GM18505 (cell line): ENCODE measurements at regions not wholly inside any gene's neighbourhood (a gene's known extent, or its start where the extent isn't known, plus 50 kb on each side); places are given as distances from the start of the nearest gene placed in this dataset.

ENCODE experiments used
- ATAC-seq: cut with Tn5 transposase; IDR thresholded peaks from one replicate; pipeline ENCODE4 v1.9.1; 2021; ENCODE audit not compliant: unreplicated experiment
- POLR2A ChIP-seq: IDR thresholded peaks from 4 replicates; pipeline ENCODE4 v1.6.1; 2011; ENCODE audit warnings: borderline replicate concordance; ENCODE audit not compliant: insufficient read depth, insufficient read length; ENCODE audit errors: extremely low read depth

DNA sequence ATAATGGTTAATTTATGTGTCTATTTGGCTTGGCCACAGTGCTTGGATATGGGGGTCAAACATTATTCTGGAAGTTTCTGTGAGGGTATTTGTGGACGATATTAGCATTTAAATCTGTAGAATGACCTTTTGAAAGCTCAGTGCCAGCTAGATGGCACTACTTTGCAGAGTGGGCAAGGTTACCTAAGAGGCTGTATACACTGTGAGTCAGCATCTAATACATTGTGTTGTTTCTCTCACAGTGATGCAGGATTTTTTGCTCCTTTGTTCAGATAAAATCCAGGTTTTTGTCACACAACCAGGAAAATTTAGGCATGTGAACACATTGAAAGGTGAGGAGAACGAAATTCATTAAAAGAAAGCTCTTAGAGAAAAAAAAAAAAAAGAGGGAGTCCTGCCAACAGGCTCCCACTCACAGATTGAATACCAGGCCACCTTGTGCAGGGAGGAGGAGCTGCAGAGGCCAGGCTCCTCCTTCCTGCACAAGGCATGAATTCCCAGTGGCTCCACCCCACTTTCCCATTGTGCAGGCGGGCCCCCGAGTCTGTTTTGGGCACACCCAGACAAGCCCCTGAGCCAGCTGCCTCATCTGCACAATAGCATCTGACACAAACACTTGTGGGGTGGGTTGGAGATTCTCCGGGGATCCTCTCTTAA is 551.0 kb upstream of the ATXN8OS start:
- TF ChIP-seq POLR2A = no peak
- ATAC-seq = no peak

DNA sequence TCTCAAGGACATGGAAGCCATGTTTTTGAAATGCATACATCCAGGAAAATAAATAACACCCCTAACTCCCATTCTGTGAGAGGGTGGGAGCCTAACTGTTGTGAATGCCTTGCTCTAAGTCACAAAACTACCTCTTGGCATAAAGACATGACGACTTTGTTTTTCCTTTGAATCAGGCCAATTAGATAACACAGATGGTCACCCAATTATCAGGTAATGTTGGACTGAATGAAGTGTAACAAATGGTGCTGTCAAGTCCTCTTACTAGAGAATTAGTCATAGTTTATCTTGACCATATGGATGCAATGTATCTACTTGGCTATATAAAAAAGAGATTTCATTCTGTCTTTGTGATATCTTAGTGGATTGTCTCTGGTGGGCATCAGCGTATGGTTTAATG is 553.6 kb upstream of the ATXN8OS start:
- no peak for TF ChIP-seq POLR2A
- ATAC-seq = no peak

- ATAC-seq = no peak
- no peak for TF ChIP-seq POLR2A
Measured at GRCh38 chr13:69551193-69551592, 556.4 kb upstream of the ATXN8OS start.

GRCh38 chr13:69547780-69548179 is 559.8 kb upstream of the ATXN8OS start:
- TF ChIP-seq POLR2A = no peak
- no peak for ATAC-seq

- no peak for TF ChIP-seq POLR2A
- ATAC-seq = no peak
Measured at GRCh38 chr13:69545551-69545950, 562.1 kb upstream of the ATXN8OS start.

DNA sequence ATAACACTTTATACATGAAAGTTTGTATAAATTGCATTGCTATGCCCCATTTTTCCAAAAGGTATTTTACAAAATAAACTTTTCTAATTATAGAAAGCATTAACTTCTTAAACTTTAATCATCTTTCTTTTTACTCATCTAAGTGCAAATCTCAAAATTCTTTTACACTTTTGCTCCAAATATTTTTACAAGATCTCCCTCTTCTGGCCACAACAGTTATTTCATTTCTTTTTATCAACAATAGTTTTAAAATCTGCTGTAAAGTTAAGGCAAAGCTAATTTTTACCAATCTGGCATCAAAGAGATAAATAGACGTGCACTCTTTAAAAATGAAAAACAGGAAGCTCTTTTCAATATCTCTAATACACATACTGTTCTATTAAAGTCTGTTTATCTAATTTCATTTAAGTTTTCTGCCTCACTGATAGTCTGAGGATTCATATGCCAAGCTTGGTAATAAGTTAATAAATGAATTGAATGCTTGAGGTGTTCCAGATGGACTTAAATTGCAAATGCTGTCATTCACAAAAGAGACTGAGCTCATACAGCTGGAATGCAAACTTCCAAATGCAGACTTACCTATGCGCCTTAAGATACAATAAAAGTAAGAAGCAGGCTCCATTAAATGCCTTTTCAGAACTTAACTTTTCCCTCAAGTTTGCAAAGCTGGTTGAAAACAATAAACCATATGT is 583.0 kb upstream of the ATXN8OS start:
- no peak for TF ChIP-seq POLR2A
- ATAC-seq = no peak

DNA sequence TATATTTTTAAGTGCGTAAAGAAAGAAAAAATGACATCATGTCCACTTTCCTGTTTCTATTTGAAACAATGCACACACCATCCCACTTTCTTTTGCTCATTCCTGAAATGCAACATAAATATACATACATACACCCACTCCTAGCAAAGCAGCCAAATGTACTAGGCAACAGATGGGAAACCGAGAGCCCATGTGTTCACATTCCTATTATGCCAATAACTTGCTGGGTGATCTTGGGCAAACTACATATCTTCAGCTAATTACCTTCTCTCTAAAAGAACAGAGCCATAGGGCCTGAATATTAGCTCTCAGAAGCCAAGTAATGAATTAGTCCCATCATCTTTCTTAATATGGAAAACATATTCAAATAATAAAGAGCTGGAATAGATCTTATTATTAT is 610.6 kb upstream of the ATXN8OS start:
- TF ChIP-seq POLR2A = no peak
- no peak for ATAC-seq

DNA sequence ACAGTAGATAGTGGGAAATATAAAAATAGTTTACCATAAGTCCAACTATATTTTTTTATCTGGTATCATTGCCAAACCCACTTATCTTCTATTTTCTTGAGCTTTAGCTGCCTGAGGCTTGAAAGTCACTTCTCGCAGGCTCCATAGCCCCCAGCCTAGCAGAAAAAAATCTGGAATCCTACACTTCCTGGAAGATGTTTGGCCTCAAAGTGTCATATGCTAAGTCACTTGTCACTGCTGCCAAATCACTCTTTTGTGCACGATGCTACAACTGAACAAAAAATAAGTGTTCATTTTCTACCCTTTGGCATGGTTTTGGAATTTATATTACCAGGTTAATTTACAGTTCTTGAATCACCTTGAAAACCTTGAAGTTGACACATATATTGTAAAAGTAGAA is 612.5 kb upstream of the ATXN8OS start:
- no peak for TF ChIP-seq POLR2A
- no peak for ATAC-seq

GRCh38 chr13:69487576-69487975 is 620.0 kb upstream of the ATXN8OS start:
- no peak for ATAC-seq
- no peak for TF ChIP-seq POLR2A

DNA sequence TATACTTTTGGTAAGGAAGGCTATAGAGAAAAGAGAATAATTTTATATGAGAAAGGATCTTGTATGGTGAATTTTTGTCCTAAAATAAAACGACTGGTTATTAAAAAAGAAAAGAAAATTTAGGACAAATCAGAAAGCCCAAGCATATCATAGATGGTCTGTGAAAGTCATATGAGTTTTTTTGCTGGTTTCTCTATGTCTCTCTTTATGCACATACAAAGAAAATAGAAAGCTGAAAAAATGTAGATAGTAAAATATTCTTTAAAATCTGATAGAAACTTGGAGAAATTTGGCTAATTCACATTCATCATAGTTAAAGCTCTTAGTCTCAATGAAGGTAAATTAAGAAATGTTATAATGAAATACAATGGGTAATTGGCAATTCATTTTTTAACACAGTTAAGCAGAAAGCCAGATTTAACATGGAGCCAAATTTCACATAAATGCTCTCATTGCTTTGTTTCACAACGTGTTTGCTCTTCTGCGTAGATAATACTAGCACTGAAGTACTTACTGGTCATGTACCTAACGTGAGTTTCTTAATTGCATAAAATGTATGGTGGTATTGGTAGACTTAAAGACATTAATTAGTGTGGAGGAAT is 621.5 kb upstream of the ATXN8OS start:
- no peak for ATAC-seq
- no peak for TF ChIP-seq POLR2A

GRCh38 chr13:69477451-69477850 is 630.2 kb upstream of the ATXN8OS start:
- no peak for ATAC-seq
- TF ChIP-seq POLR2A = no peak

GRCh38 chr13:69474011-69474685 is 633.5 kb upstream of the ATXN8OS start:
- no peak for TF ChIP-seq POLR2A
- ATAC-seq = no peak

GRCh38 chr13:69468624-69469023 is 639.0 kb upstream of the ATXN8OS start:
- TF ChIP-seq POLR2A = no peak
- no peak for ATAC-seq
